ENCODE measurements at regions not wholly inside any gene's neighbourhood (a gene's known extent, or its start where the extent isn't known, plus 50 kb on each side); places are given as distances from the start of the nearest gene placed in this dataset.
"Not testable (repeated sequence)": the region's sequence is repeated elsewhere in the genome, so short reads cannot be mapped to it uniquely, and the experiment has no call there.

DNA sequence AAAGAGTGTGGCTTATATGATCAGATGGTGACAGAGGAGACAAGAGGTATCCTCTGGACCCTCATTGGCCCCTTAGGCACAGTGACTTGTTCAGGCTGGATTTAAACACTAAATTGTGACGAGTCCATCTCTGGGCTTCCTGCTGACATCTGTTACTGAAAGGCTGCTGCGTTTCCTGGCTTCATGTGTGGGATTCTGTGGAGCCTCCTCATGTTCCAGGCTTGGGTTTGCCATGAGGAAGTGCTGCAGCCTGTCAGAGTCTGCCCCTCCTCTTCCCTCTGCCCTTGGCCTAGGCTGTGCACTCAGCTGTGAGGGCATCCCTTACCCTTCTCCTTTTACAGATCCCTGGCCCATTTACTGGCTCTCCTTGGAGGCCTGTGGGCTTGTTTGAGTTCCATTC is 159.1 kb upstream of the TTC29 start:
- DNase-seq = no peak

GRCh38 chr4:147108409-147108808 is 162.7 kb upstream of the TTC29 start:
- DNase-seq = no peak

- DNase-seq = no peak
Measured at GRCh38 chr4:147109800-147110199, 164.1 kb upstream of the TTC29 start.

DNA sequence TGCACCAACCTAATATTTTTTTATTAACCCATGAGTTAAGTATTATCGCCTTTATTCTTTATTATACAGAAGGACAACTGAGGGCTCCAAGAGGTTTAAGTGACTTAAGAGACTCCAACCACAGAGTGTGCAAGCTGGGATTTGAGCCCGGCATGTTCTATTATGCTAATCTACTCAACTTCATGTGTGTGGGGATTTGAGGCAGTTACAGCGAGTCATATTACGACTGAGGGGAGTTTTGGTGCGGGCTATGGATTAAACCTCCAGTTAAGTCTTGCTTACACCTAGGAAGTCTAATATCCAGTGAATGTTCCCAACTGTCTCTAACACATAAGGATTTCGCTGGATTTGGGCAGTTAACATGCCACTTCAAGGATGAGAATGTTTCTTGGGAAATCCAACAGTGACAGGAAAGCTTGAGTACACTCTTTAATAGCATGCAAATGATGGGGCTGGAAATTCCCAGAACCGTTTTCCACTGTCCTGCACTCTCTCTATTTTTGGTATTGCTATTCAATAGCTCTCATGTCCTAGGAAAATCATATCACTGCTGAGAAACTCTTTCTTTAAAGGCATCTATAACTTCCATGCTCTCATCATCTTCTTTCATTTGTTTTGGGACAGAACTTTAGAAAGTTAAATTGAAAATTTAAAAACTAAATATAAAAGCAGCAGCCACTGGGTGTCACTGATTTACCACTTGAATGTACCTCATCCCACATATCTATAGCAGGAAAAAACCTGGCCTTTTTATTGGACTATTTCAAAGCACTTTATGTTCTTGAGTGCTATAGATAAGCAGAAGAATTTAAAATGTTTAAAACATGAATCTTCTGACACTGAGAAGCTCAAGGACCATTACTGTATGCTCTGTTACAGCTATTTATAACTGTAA is 165.1 kb upstream of the TTC29 start:
- DNase-seq = no peak

DNA sequence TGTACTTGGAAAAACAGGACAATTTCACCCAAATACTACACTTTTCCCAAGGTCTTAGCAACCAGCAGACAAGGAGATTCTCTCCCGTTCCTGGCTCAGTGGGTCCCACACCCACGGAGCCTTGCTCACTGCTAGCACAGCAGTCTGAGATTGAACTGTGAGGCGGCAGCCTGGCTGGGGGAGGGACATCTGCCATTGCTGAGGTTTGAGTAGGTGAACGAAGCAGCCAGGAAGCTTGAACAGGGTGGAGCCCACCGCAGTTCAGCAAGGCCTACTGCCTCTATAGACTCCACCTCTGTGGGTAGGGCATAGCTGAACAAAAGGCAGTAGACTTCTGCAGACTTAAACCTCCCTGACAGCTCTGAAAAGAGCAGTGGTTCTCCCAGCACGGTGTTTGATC is 166.5 kb upstream of the TTC29 start:
- not testable (repeated sequence) for DNase-seq

- no peak for DNase-seq
Measured at GRCh38 chr4:147117431-147117830, 171.8 kb upstream of the TTC29 start.

GRCh38 chr4:147118528-147118927 is 172.9 kb upstream of the TTC29 start:
- no peak for DNase-seq

GRCh38 chr4:147122685-147123084 is 177.0 kb upstream of the TTC29 start:
- no peak for DNase-seq

GRCh38 chr4:147123146-147123545 is 177.5 kb upstream of the TTC29 start:
- no peak for DNase-seq

DNA sequence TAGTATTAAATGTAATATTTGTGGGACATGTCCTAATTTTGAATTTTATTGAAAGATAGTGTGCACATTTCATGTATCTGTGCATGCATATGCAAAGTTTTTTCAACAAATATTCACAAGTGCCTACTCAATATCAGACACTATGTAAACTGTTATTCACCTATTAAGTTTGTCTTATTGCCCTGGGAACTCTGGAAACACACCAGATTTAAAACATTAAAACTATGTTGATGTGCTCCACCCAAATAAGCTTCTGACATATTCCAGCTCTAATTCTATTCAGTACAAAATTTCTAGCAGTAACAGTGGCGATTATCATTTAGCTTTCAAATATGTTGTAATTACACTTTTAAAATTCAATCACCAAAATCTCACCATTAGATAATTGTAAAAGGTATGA is 183.1 kb upstream of the TTC29 start:
- DNase-seq = no peak

GRCh38 chr4:147129687-147130086 is 184.0 kb upstream of the TTC29 start:
- DNase-seq = no peak

GRCh38 chr4:147134536-147135210 is 189.0 kb upstream of the TTC29 start:
- no peak for DNase-seq

GRCh38 chr4:147136310-147136709 is 190.6 kb upstream of the TTC29 start:
- DNase-seq = no peak

GRCh38 chr4:147136751-147137150 is 191.1 kb upstream of the TTC29 start:
- no peak for DNase-seq

- DNase-seq = no peak
Measured at GRCh38 chr4:147137280-147137679, 191.6 kb upstream of the TTC29 start.

DNA sequence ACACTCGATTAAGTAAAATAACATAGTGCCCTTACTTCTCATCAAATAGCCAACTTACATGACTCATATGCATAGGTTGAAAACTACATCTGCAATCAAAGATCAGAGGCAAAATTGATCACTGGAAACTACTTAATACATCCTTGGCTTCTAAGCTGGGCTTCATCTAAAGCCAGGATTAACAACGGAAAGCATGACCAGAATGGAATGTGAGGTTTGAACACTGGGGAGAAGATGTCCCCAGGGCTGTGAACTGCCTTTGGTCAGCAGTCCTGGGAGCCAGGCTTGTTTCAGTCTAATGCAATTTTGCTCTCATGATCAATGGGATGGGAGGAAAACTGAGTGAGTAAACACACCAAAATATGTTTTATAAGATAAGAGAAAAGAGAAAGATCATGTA is 192.5 kb upstream of the TTC29 start:
- no peak for DNase-seq

- no peak for DNase-seq
Measured at GRCh38 chr4:147139455-147140198, 194.0 kb upstream of the TTC29 start.

DNA sequence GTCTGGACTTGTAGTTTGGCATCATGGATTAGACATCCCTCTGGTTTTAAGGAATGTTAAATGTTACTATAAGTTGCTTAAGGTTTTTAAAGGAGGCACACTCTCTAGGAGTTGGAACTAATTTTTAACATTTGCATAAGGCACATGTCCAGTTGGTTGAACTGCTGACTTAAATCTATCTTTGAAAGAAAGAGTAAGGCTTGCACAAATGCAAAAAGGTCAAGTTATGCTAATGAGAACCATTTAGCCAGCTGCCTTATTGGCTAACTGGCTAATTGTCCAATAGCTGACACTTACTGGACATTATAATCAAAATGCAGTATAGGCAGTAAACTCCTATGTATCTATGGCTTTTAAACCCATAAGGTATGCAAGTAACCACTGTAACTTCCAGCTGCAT is 206.1 kb upstream of the TTC29 start:
- no peak for DNase-seq

DNA sequence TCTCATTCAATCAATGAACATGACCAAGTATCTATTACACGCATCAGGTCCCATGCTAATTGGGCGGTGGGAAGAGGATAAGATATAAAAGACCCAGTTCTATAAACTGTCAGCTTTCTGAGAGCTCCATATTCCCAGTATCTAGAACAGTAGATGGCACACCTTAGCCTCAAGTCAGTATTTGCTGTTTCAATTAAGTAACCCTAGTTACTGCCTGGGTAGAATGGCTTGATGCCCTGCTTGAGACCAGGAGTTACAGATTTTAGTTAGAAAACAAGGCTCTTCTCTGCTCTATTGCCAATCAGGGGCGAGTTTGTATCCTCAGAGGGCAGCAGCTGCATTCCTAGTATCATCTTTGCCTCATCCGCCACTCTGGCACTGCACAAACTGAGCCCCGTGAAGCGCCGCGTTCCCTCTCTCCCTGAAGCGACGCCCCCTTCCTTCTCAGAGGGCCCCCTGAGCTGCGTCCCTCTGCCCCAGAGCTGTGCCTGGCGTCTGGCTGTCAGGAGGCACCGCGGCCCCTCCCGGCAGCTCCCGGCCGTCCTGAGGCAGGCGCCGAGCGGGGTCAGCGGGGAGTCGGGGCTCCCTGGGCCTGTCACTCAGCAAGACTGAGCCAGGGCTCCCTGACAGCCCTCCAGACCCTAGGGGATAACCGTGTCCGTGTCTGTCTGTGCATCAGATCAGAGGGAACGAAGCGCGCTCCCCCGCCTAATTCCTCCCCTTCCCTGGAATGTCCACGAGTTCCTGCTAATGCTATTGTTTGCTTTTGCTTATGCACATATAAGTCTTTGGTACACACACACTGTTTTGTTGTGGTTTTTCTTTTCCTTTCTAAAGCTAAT is 212.4 kb upstream of the TTC29 start:
- no peak for DNase-seq

DNA sequence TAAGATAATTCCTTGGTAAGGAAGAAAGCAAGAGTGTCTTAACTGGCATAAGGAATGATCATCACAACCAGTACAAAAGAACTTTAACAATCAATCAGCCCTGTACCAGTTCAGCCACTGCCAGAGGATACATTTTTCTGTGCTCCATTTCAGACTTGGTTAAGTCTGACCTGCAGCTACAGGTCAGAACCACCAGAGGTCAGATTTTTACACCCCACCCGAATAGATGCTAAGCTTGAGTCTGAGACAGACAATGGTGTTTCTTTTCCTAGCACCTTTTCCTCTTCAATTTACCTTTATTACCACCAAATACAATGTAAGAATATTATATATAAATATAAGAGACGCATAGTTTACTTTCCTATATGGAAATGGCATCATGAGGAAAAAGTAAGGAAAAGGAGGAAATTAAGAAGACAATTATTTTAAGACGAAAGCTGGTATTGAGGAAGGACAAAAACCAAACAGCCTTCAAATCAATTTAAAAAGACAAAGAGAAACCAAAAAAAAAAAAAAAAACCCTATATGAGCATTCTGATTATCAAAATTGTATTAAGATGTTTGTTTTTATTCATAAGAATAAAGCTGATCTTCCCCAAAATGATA is 215.3 kb upstream of the TTC29 start:
- no peak for DNase-seq

- DNase-seq = no peak
Measured at GRCh38 chr4:147163311-147163710, 217.6 kb upstream of the TTC29 start.

DNA sequence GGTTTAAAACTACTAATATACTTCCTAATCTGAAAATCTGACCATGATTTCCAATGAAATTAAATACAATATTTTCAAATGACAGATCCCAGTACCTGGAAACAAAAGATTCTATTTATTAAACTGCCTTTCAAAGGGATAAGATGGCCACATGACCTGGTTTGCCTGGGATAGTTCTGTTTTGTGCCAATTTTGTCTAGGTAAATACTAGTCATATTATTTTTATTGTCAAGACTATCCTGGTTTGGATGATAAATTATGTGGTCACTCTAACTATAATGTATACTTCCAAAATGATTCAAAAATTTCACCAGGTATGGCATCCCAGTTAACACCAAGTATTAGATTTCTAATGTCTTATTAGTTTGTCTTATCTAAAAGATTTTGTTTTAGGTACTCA is 222.5 kb upstream of the TTC29 start:
- DNase-seq = not testable (repeated sequence)

Measured in NCI-H774 (cell line).